NCI-H2081 treated with DMSO at 0.1 percent for 48 hours (cell line): ENCODE measurements at regions not wholly inside any gene's neighbourhood (a gene's known extent, or its start where the extent isn't known, plus 50 kb on each side); places are given as distances from the start of the nearest gene placed in this dataset.

Experiments
- DNase-seq: peaks from one replicate; lab custom pipeline; 2025; lab: John Stamatoyannopoulos, UW

GRCh38 chr18:6607343-6607742 is 122.2 kb upstream of the ARHGAP28 start:
- no peak for DNase-seq

GRCh38 chr18:6609666-6610264 is 119.8 kb upstream of the ARHGAP28 start:
- DNase-seq = no peak

- DNase-seq = no peak
Observed at GRCh38 chr18:6610466-6610865, 119.0 kb upstream of the ARHGAP28 start.

- DNase-seq = no peak
Observed at GRCh38 chr18:6613581-6613980, 115.9 kb upstream of the ARHGAP28 start.

- no peak for DNase-seq
Observed at GRCh38 chr18:6614952-6615351, 114.6 kb upstream of the ARHGAP28 start.

GRCh38 chr18:6616981-6617380 is 112.5 kb upstream of the ARHGAP28 start:
- DNase-seq = no peak

- no peak for DNase-seq
Observed at GRCh38 chr18:6621437-6621836, 108.1 kb upstream of the ARHGAP28 start.

- no peak for DNase-seq
Observed at GRCh38 chr18:6623278-6623677, 106.2 kb upstream of the ARHGAP28 start.

- DNase-seq = no peak
Observed at GRCh38 chr18:6624271-6624660, 105.2 kb upstream of the ARHGAP28 start.

GRCh38 chr18:6624661-6625311 is 104.7 kb upstream of the ARHGAP28 start:
- no peak for DNase-seq

- DNase-seq = no peak
Observed at GRCh38 chr18:6625481-6625880, 104.0 kb upstream of the ARHGAP28 start.

- DNase-seq = no peak
Observed at GRCh38 chr18:6626457-6626856, 103.1 kb upstream of the ARHGAP28 start.

- no peak for DNase-seq
Observed at GRCh38 chr18:6627645-6628044, 101.9 kb upstream of the ARHGAP28 start.

- no peak for DNase-seq
Observed at GRCh38 chr18:6628187-6628586, 101.3 kb upstream of the ARHGAP28 start.

GRCh38 chr18:6629635-6630140 is 99.8 kb upstream of the ARHGAP28 start:
- no peak for DNase-seq

- peak; percentile 30 for DNase-seq
Observed at GRCh38 chr18:6633310-6633709, 96.2 kb upstream of the ARHGAP28 start.

- no peak for DNase-seq
Observed at GRCh38 chr18:6636091-6636490, 93.4 kb upstream of the ARHGAP28 start.

- no peak for DNase-seq
Observed at GRCh38 chr18:6638447-6638846, 91.1 kb upstream of the ARHGAP28 start.

GRCh38 chr18:6639305-6639704 is 90.2 kb upstream of the ARHGAP28 start:
- no peak for DNase-seq

GRCh38 chr18:6644836-6645627 is 84.5 kb upstream of the ARHGAP28 start:
- DNase-seq = no peak

- no peak for DNase-seq
Observed at GRCh38 chr18:6646801-6647200, 82.7 kb upstream of the ARHGAP28 start.

GRCh38 chr18:6648581-6648980 is 80.9 kb upstream of the ARHGAP28 start:
- DNase-seq = no peak
